HCT116 (cell line): ENCODE measurements at regions not wholly inside any gene's neighbourhood (a gene's known extent, or its start where the extent isn't known, plus 50 kb on each side); places are given as distances from the start of the nearest gene placed in this dataset.
"Not testable (repeated sequence)": the region's sequence is repeated elsewhere in the genome, so short reads cannot be mapped to it uniquely, and the experiment has no call there.

ENCODE experiments used
- ATAC-seq: fragments of 200-7000 bp; cut with Tn5 transposase; 2 replicates; pipeline ENCODE4 v1.9.1; 2020; ENCODE audit warnings: mild to moderate bottlenecking, moderate library complexity
- BruUV-seq: library from RNA; stranded (reverse); fragments of 400-500 nt; replicated peaks from 2 replicates; lab custom pipeline; 2021; lab: Mats Ljungman, UMichigan
- CTCF ChIA-PET: fragments of 300-600 bp; sonication (Branson Sonifier 250); formaldehyde crosslinking; loops from one replicate; lab custom pipeline; 2021; ENCODE audit warnings: antibody characterized with exemption; lab: Charles Lee
- POLR2A ChIA-PET: fragments of 300-600, 350-600 bp; sonication (Branson Sonifier 250); formaldehyde crosslinking; loops from one replicate; lab custom pipeline; 2021; ENCODE audit warnings: antibody characterized with exemption; lab: Charles Lee
- RAD21 ChIA-PET, 2 experiments: fragments of 300-600 bp; sonication (Branson Sonifier 250); formaldehyde crosslinking; loops; one replicate each; lab custom pipeline; 2023; ENCODE audit warnings: low total read pairs in 2 of 2; ENCODE audit not compliant: uncharacterized antibody in 2 of 2, unreplicated experiment in 2 of 2, low non-redundant PET in 1 of 2; lab: Charles Lee
- DNase-seq: peaks from one replicate; pipeline ENCODE4 v3.0.0-alpha.2; 2010; ENCODE audit warnings: low read depth, low spot score
- H2AFZ ChIP-seq: fragments of 200-600 bp; shearing (Covaris generic), sonication (generic); 2 replicates; pipeline ENCODE4 v1.6.1; 2017; ENCODE audit warnings: low read depth, mixed run types, mixed read lengths, antibody characterized with exemption, low read length; ENCODE audit not compliant: poor library complexity, severe bottlenecking
- H3K27ac ChIP-seq: 2 replicates; pipeline ENCODE4 v1.5.1; 2012; ENCODE audit warnings: low read depth, low read length
- H3K27me3 ChIP-seq: fragments of 200-600 bp; sonication (generic); 2 replicates; pipeline ENCODE4 v1.6.1; 2016; ENCODE audit warnings: mixed run types, low read length, mixed read lengths; ENCODE audit not compliant: insufficient read depth
- H3K36me3 ChIP-seq, 2 experiments: fragments of 200-500 bp in 1 of 2; fragments of 200-600 bp in 1 of 2; sonication (Bioruptor generic) in 1 of 2; sonication (generic) in 1 of 2; 2 replicates each; pipeline versions ENCODE4 v1.5.1 to v1.6.1; 2014 to 2016; ENCODE audit warnings: low read length in 2 of 2, inconsistent platforms in 1 of 2, mixed read lengths in 1 of 2, mixed run types in 1 of 2; ENCODE audit not compliant: insufficient read depth in 2 of 2, control insufficient read depth in 1 of 2
- H3K4me1 ChIP-seq, 2 experiments: fragments of 200-600 bp in 1 of 2; sonication (generic) in 1 of 2; 2 replicates each; pipeline versions ENCODE4 v1.5.1 to v1.6.1; 2012 to 2017; ENCODE audit warnings: low read length in 2 of 2, inconsistent platforms in 1 of 2, mild to moderate bottlenecking in 1 of 2, mixed read lengths in 1 of 2, mixed run types in 1 of 2, moderate library complexity in 1 of 2; ENCODE audit not compliant: insufficient read depth in 2 of 2, control insufficient read depth in 1 of 2
- H3K4me2 ChIP-seq: fragments of 200-600 bp; sonication (generic); 2 replicates; pipeline ENCODE4 v1.6.1; 2017; ENCODE audit warnings: mixed run types, low read length, mixed read lengths
- H3K4me3 ChIP-seq, 2 experiments: fragments of 200-600 bp in 1 of 2; sonication (generic) in 1 of 2; replicated peaks in 1 of 2; 2 replicates each; pipeline ENCODE4 v1.5.1; 2011 to 2016; ENCODE audit warnings: low read length in 2 of 2, control low read depth in 1 of 2, low read depth in 1 of 2, mild to moderate bottlenecking in 1 of 2, mixed read lengths in 1 of 2, mixed run types in 1 of 2
- H3K79me2 ChIP-seq: fragments of 200-600 bp; sonication (generic); 2 replicates; pipeline ENCODE4 v1.6.1; 2017; ENCODE audit warnings: mild to moderate bottlenecking, mixed run types, low read length, moderate library complexity, mixed read lengths; ENCODE audit not compliant: insufficient read depth
- H3K9ac ChIP-seq: fragments of 200-600 bp; sonication (generic); 2 replicates; pipeline ENCODE4 v1.6.1; 2016; ENCODE audit warnings: low read length, mixed read lengths
- H3K9me2 ChIP-seq: fragments of 200-600 bp; sonication (generic), shearing (Covaris generic); 2 replicates; pipeline ENCODE4 v1.6.1; 2017; ENCODE audit warnings: mixed run types, mild to moderate bottlenecking, moderate library complexity; ENCODE audit not compliant: insufficient read depth
- H3K9me3 ChIP-seq, 2 experiments: fragments of 200-500 bp in 1 of 2; fragments of 200-600 bp in 1 of 2; sonication (Bioruptor generic) in 1 of 2; sonication (generic) in 1 of 2; 2 replicates each; pipeline ENCODE4 v1.6.1; 2014 to 2017; ENCODE audit warnings: low read length in 2 of 2, mixed read lengths in 2 of 2, inconsistent platforms in 1 of 2, low read depth in 1 of 2, mild to moderate bottlenecking in 1 of 2, mixed run types in 1 of 2, moderate library complexity in 1 of 2; ENCODE audit not compliant: control insufficient read depth in 1 of 2, insufficient read depth in 1 of 2
- H4K20me1 ChIP-seq: fragments of 200-600 bp; sonication (generic), shearing (Covaris generic); 2 replicates; pipeline ENCODE4 v1.6.1; 2017; ENCODE audit warnings: mixed run types, mild to moderate bottlenecking, moderate library complexity; ENCODE audit not compliant: insufficient read depth
- intact Hi-C: fragments of 100-400 bp; cut with micrococcal nuclease; formaldehyde crosslinking; loops from 2 replicates; pipeline ENCODE4 v1.10.0; 2022

- ATAC-seq, DNase-seq, RAD21 ChIA-PET, H3K79me2 ChIP-seq, POLR2A ChIA-PET, H3K27ac ChIP-seq, H3K9ac ChIP-seq, H3K27me3 ChIP-seq, H3K4me3 ChIP-seq, H3K9me2 ChIP-seq, H2AFZ ChIP-seq, H3K4me1 ChIP-seq, H3K9me3 ChIP-seq, H4K20me1 ChIP-seq, intact Hi-C loops, CTCF ChIA-PET, H3K36me3 ChIP-seq, H3K4me2 ChIP-seq, BruUV-seq: not testable (repeated sequence)
Measured at GRCh38 chr1:149229813-149230212, 126.5 kb upstream of the NBPF9 start.

GRCh38 chr1:149234926-149235914 lies 131.9 kb upstream of the NBPF9 start:
- H3K9ac ChIP-seq, H3K27me3 ChIP-seq, H3K79me2 ChIP-seq, H4K20me1 ChIP-seq, ATAC-seq, POLR2A ChIA-PET, DNase-seq, H3K36me3 ChIP-seq, RAD21 ChIA-PET, CTCF ChIA-PET, H3K4me3 ChIP-seq, H3K4me2 ChIP-seq, intact Hi-C loops, H3K27ac ChIP-seq, BruUV-seq, H3K9me3 ChIP-seq, H2AFZ ChIP-seq, H3K4me1 ChIP-seq, H3K9me2 ChIP-seq: not testable (repeated sequence)

GRCh38 chr1:149237515-149237914 lies 134.2 kb upstream of the NBPF9 start:
- H3K4me1 ChIP-seq, H3K9me2 ChIP-seq, H3K79me2 ChIP-seq, DNase-seq, H3K9me3 ChIP-seq, ATAC-seq, BruUV-seq, H4K20me1 ChIP-seq, H3K4me2 ChIP-seq, H3K9ac ChIP-seq, RAD21 ChIA-PET, H3K4me3 ChIP-seq, H3K27me3 ChIP-seq, H3K36me3 ChIP-seq, H3K27ac ChIP-seq, POLR2A ChIA-PET, CTCF ChIA-PET, intact Hi-C loops, H2AFZ ChIP-seq: not testable (repeated sequence)

- CTCF ChIA-PET, DNase-seq, RAD21 ChIA-PET, H4K20me1 ChIP-seq, H3K27me3 ChIP-seq, H3K4me1 ChIP-seq, H3K9me2 ChIP-seq, BruUV-seq, intact Hi-C loops, H2AFZ ChIP-seq, POLR2A ChIA-PET, H3K9ac ChIP-seq, H3K9me3 ChIP-seq, H3K4me2 ChIP-seq, ATAC-seq, H3K79me2 ChIP-seq, H3K4me3 ChIP-seq, H3K27ac ChIP-seq, H3K36me3 ChIP-seq: not testable (repeated sequence)
Measured at GRCh38 chr1:149239897-149240508, 136.7 kb upstream of the NBPF9 start.
